ENCODE measurements at regions not wholly inside any gene's neighbourhood (a gene's known extent, or its start where the extent isn't known, plus 50 kb on each side); places are given as distances from the start of the nearest gene placed in this dataset.
"Not testable (repeated sequence)": the region's sequence is repeated elsewhere in the genome, so short reads cannot be mapped to it uniquely, and the experiment has no call there.

DNA sequence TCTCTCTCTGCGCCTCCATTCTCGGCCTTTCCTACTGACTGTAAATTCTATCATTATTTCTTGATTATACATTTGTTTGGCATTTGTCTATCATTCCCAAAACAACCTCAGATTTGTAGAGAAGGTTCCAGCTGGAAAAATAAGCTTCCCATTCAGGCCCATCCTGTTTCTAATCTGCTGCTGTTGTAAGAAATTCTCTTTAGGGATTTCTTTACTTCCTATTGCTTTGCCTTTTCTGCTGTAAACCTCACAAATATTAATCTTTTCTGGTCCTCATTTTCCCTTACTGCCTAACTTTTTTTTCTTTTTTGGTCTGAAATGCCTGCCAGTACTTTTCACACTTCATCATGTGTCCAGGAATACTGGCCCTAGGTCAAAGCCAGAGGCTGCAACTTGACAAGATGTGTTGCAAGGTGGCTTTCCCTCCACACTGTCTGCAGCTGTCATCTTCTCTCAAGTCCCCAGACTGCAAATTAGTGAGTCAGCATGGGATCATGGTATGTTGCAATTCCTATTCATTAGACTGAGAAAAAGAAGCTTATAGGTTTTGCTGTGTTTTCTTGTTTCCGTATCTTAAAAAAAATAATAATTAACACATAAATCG, 858.7 kb upstream of the CHORDC1 start:
- peak; percentile 93 for ATAC-seq
- H3K36me3 ChIP-seq: no peaks in the 10 kb centered on the region
- 46 to 58% methylated on average over 4 of the region's 4 CpGs for WGBS, 2 donors (ENCODE audit: low coverage in 1 of 2)

DNA sequence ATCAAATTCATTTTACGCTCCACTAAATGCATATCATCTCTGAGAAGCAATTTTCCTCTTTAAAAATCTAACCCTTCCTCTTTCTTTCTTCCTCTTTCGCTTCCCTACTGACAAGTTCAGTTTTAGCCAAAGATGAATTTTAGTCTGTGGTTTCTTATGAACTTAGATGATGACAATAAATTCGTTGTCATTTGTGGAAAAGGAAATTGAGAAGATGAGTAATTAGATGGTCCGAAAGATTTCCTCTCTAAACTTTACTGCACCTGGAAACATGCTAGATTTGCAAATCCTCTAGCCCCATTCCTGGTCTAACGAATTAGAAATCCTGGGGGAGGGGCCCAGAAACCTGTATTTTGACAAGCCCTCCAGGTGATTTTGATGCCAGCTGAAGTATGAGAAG, 855.4 kb upstream of the CHORDC1 start:
- no peaks in the 10 kb centered on the region for H3K27me3 ChIP-seq
- ATAC-seq: no peak
- no peak overlapping the region for H3K4me3 ChIP-seq
- no peaks in the 10 kb centered on the region for H3K9me3 ChIP-seq
- no peaks in the 10 kb centered on the region for H3K36me3 ChIP-seq
- 79 to 80% methylated on average over 3 to 5 of the region's 5 CpGs for whole genome bisulfite sequencing, 2 donors (ENCODE audit: low coverage in 1 of 2)
- no peak for TF ChIP-seq POLR2AphosphoS5 (IDR thresholded peaks at IDR 0.05)
- TF ChIP-seq EP300 (IDR thresholded peaks at IDR 0.05): no peak
- TF ChIP-seq POLR2A (IDR thresholded peaks at IDR 0.05): no peak
- TF ChIP-seq, protein P1, sequence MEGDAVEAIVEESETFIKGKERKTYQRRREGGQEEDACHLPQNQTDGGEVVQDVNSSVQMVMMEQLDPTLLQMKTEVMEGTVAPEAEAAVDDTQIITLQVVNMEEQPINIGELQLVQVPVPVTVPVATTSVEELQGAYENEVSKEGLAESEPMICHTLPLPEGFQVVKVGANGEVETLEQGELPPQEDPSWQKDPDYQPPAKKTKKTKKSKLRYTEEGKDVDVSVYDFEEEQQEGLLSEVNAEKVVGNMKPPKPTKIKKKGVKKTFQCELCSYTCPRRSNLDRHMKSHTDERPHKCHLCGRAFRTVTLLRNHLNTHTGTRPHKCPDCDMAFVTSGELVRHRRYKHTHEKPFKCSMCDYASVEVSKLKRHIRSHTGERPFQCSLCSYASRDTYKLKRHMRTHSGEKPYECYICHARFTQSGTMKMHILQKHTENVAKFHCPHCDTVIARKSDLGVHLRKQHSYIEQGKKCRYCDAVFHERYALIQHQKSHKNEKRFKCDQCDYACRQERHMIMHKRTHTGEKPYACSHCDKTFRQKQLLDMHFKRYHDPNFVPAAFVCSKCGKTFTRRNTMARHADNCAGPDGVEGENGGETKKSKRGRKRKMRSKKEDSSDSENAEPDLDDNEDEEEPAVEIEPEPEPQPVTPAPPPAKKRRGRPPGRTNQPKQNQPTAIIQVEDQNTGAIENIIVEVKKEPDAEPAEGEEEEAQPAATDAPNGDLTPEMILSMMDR (IDR thresholded peaks at IDR 0.05): no peak
- H3K4me1 ChIP-seq: peaks cover 0 to 3% (median 0%) of the 10 kb centered on the region in 3 donors
- no peak overlapping the region for H3K27ac ChIP-seq

More for the DNA sequence above, 858.7 kb upstream of the CHORDC1 start:
- no peaks in the 10 kb centered on the region for H3K27me3 ChIP-seq
- no peaks in the 10 kb centered on the region for H3K9me3 ChIP-seq
- peaks cover 0 to 3% (median 0%) of the 10 kb centered on the region in 3 donors for H3K4me1 ChIP-seq
- H3K4me3 ChIP-seq: no peak overlapping the region
- peak overlapping the region in 1 of 4 donors; percentile 15 for H3K27ac ChIP-seq
- TF ChIP-seq EP300 (IDR thresholded peaks at IDR 0.05): no peak
- no peak for TF ChIP-seq POLR2A (IDR thresholded peaks at IDR 0.05)
- no peak for TF ChIP-seq POLR2AphosphoS5 (IDR thresholded peaks at IDR 0.05)
- TF ChIP-seq, protein P1 (IDR thresholded peaks at IDR 0.05): no peak

DNA sequence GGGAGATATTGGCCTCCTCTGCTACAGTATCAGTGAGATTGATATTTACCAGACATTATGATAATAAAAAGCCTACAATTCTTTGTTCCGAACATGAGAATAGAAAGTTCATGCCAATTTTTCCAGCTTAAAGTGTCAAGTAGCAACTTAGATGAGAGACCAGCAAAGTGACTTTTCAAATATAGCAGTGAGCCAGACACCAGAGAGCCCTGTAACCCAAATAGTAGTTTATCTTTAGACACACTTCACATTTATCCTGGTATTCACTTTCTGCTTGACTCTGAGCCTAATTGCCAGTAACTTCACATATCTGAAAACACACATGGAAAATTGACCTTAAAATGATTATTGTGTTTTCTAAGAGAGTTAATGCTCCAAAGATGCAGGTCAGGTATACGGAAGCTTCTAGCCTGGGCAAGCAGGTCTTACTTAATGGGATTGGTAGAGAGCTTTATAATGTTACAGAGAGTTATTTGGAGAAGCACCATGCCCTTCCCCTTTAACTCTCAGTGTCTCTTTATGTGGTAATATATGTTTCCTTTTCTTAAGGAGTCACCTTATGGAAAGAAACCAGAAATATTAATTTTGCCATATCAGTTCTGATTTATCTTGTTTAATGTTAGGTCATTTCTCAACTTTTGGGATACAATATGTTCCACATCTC, 852.3 kb upstream of the CHORDC1 start:
- TF ChIP-seq, protein P1 (IDR thresholded peaks at IDR 0.05): no peak
- ATAC-seq: no peak
- H3K9me3 ChIP-seq: no peaks in the 10 kb centered on the region
- no peak overlapping the region for H3K27ac ChIP-seq
- 18 to 25% methylated on average over 2 of the region's 2 CpGs for WGBS, 2 donors (ENCODE audit: low coverage in 1 of 2)
- H3K27me3 ChIP-seq: no peaks in the 10 kb centered on the region
- no peak overlapping the region for H3K4me3 ChIP-seq
- no peaks in the 10 kb centered on the region for H3K4me1 ChIP-seq
- no peaks in the 10 kb centered on the region for H3K36me3 ChIP-seq

- TF ChIP-seq POLR2A (IDR thresholded peaks at IDR 0.05) (no peak), EP300 (IDR thresholded peaks at IDR 0.05) (no peak), POLR2AphosphoS5 (IDR thresholded peaks at IDR 0.05) (no peak)
- TF ChIP-seq, protein P1 (IDR thresholded peaks at IDR 0.05): no peak
- Histone ChIP-seq H3K36me3 (no peaks in the 10 kb centered on the region), H3K27me3 (no peaks in the 10 kb centered on the region), H3K4me3 (no peak overlapping the region), H3K9me3 (no peaks in the 10 kb centered on the region), H3K4me1 (no peaks in the 10 kb centered on the region), H3K27ac (no peak overlapping the region)
- 100% methylated on average over 2 of the region's 2 CpGs for WGBS, 2 donors (ENCODE audit: low coverage in 1 of 2)
- no peak for ATAC-seq
These were observed 844.8 kb upstream of the CHORDC1 start for GRCh38 chr11:91067666-91068065.

DNA sequence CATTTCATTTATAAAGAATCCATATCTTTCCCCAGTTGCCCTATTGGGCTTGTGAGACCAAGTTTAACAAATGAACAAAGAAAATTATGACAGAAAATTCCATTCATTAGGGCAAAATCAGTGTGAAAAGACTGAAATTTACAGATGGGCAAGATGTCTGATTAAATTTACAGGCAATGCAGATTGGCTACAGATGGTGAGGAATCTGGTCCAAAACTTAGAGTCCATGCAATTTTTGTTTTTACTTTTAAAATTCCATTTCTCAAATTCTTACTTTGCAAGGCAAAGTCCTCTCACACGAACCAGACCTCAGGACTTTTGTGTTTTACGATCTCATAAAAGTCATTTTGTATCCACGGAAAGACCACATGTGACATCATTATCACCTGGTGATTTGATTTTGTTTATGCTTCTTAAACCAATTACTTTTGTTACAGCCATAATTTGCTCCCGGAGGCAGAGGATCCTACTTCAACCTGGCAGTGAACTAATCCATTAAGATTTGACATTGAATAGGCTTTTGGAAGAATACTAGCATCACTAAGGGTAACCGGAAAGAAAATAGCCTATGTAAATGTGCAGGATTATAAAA, 843.7 kb upstream of the CHORDC1 start:
- no peak overlapping the region for H3K4me3 ChIP-seq
- 45 to 50% methylated on average over 4 to 5 of the region's 5 CpGs for WGBS, 2 donors (ENCODE audit: low coverage in 1 of 2)
- no peaks in the 10 kb centered on the region for H3K9me3 ChIP-seq
- no peak for TF ChIP-seq POLR2AphosphoS5 (IDR thresholded peaks at IDR 0.05)
- no peak for TF ChIP-seq POLR2A (IDR thresholded peaks at IDR 0.05)
- TF ChIP-seq, protein P1 (IDR thresholded peaks at IDR 0.05): no peak
- TF ChIP-seq EP300 (IDR thresholded peaks at IDR 0.05): no peak
- no peaks in the 10 kb centered on the region for H3K27me3 ChIP-seq
- H3K36me3 ChIP-seq: no peaks in the 10 kb centered on the region
- no peak overlapping the region for H3K27ac ChIP-seq
- H3K4me1 ChIP-seq: no peaks in the 10 kb centered on the region
- no peak for ATAC-seq

DNA sequence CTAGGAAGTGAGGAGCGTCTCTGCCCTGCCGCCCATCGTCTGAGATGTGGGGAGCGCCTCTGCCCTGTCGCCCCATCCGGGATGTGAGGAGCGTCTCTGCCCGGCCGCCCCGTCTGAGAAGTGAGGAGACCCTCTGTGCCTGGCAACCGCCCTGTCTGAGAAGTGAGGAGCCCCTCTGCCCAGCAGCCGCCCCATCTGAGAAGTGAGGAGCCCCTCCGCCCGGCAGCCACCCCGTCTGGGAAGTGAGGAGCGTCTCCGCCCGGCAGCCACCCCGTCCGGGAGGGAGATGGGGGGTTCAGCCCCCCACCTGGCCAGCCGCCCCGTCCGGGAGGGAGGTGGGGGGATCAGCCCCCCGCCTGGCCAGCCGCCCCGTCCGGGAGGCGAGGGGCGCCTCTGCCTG, 840.5 kb upstream of the CHORDC1 start:
- not testable (repeated sequence) for H3K27me3 ChIP-seq, H3K4me1 ChIP-seq, H3K4me3 ChIP-seq, H3K27ac ChIP-seq, H3K36me3 ChIP-seq, ATAC-seq, H3K9me3 ChIP-seq
- no CpG with 5 or more reads among the region's 29 CpGs for WGBS, 2 donors (ENCODE audit: low coverage in 1 of 2)
